ENCODE measurements at regions not wholly inside any gene's neighbourhood (a gene's known extent, or its start where the extent isn't known, plus 50 kb on each side); places are given as distances from the start of the nearest gene placed in this dataset.

DNA sequence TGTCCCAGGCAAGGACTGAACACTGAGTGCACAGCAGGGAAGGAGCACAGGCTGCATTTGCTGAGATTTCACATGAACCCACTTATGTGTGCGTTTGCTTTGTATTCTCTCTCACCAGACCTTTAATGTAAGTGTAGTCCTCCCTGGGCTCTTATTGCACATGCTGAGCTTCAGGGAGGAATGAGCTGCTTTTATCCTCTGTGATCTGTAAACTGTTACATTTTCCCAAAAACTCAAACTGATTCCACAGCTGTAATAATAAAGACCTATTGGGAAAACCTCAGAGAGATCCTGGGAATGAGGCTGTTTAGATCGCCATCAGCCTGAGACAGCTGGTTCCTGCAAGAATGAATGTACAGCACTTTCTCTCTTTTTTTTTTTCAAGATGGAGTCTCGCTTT is 53.6 kb upstream of the ADORA2B start:
- DNase-seq (ENCODE audit: low spot score) (no peak), ATAC-seq (no peak), FAIRE-seq (no peak)
- Histone ChIP-seq H3K27ac (ENCODE audit: extremely low read length, insufficient read depth, low read length) (no peak overlapping the region), H4K20me1 (ENCODE audit: insufficient read depth, low read length) (no peaks in the 10 kb centered on the region), H3K9me3 (ENCODE audit: low read length) (no peaks in the 10 kb centered on the region), H3K36me3 (replicated peaks in 1 of 2; ENCODE audit: control insufficient read depth in 1 of 2, insufficient read depth in 2 of 2, low read length in 2 of 2) (no peaks in the 10 kb centered on the region), H2AFZ (ENCODE audit: low read length) (no peak overlapping the region), H3K9ac (ENCODE audit: insufficient read depth, low read depth, low read length) (no peak overlapping the region), H3K79me2 (ENCODE audit: insufficient read depth, low read length) (no peaks in the 10 kb centered on the region), H3K4me2 (ENCODE audit: low read depth, low read length) (no peak overlapping the region), H3K27me3 (ENCODE audit: control insufficient read depth in 1 of 2, insufficient read depth in 2 of 2, low read length in 2 of 2) (no peaks in the 10 kb centered on the region; a peak in 1 of 5 replicates), H3K4me3 (replicated peaks in 1 of 3; ENCODE audit: insufficient read depth in 1 of 3, low read depth in 2 of 3, low read length in 3 of 3) (no peak overlapping the region), H3K4me1 (ENCODE audit: insufficient read depth, low read length) (peaks cover 26% of the 10 kb centered on the region)
- TF ChIP-seq ZNF496 (CRISPR knock-in tag; IDR thresholded peaks at IDR 0.05; ENCODE audit: insufficient replicate concordance), result no peak
- no peak for TF ChIP-seq PREB (CRISPR knock-in tag; IDR thresholded peaks at IDR 0.05)
- TF ChIP-seq ZNF160 (CRISPR knock-in tag; IDR thresholded peaks at IDR 0.05), result no peak
- TF ChIP-seq MED8 (CRISPR knock-in tag; IDR thresholded peaks at IDR 0.05; ENCODE audit: insufficient replicate concordance), result no peak
- no peak for TF ChIP-seq NFRKB (IDR thresholded peaks at IDR 0.05)
- no peak for TF ChIP-seq ZNF17 (CRISPR knock-in tag; IDR thresholded peaks at IDR 0.05)
- no peak for TF ChIP-seq ZNF597 (CRISPR knock-in tag; IDR thresholded peaks at IDR 0.05)
- in situ Hi-C loops (cut with HindIII; ENCODE audit: extremely low pct_ligation_motif_present, low pct_unique_long_range_greater_than_20kb) (no loop called here), intact Hi-C loops (cut with micrococcal nuclease; ENCODE audit: unreplicated experiment) (no loop called here)
- ChIA-PET CTCF (ENCODE audit: low intra/inter-chr PET ratio, low total read pairs) (no interaction called here), POLR2A (interaction anchor here (0.7 kb wide), 1 partner anchor 17 kb away, joined by 3 read pairs; no protein-coding TSS in a partner anchor)
- no TSS peak for BruUV-seq (replicated peaks)
- WGBS (ENCODE audit: low lambda C conversion rate), result 67% methylated on average over 3 of the region's 3 CpGs

DNA sequence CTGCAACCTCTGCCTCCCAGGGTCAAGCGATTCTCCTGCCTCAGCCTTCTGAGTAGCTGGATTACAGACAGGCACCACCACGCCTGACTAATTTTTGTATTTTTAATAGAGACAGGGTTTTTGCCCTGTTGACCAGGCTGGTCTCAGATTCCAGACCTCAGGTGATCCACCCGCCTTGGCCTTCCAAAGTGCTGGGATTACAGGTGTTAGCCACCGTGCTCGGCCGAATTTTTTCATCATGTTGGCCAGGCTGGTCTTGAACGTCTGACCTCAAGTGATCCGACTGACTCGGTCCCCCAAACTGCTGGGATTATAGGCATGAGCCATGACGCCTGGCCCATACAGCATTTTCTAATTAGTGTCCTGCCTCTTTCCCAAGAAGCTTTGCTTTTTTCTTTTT is 52.7 kb upstream of the ADORA2B start:
- H3K27ac ChIP-seq (ENCODE audit: extremely low read length, insufficient read depth, low read length), result no peak overlapping the region
- WGBS (ENCODE audit: low lambda C conversion rate), result 20% methylated on average over 10 of the region's 10 CpGs
- H3K4me1 ChIP-seq (ENCODE audit: insufficient read depth, low read length), result peaks cover 26% of the 10 kb centered on the region
- no peaks in the 10 kb centered on the region for H3K9me3 ChIP-seq (ENCODE audit: low read length)
- BruUV-seq (replicated peaks), result no TSS peak
- H3K9ac ChIP-seq (ENCODE audit: insufficient read depth, low read depth, low read length), result no peak overlapping the region
- H3K4me2 ChIP-seq (ENCODE audit: low read depth, low read length), result peak overlapping the region; percentile 36
- no peaks in the 10 kb centered on the region for H3K79me2 ChIP-seq (ENCODE audit: insufficient read depth, low read length)
- no peak overlapping the region for H2AFZ ChIP-seq (ENCODE audit: low read length)
- DNase-seq (ENCODE audit: low spot score), result no peak
- POLR2A ChIA-PET, result no interaction called here
- no peak for ATAC-seq
- no peak for FAIRE-seq
- no peaks in the 10 kb centered on the region for H4K20me1 ChIP-seq (ENCODE audit: insufficient read depth, low read length)
- TF ChIP-seq HBP1 (CRISPR knock-in tag; IDR thresholded peaks at IDR 0.05; ENCODE audit: low read depth) (no peak), ZBTB46 (CRISPR knock-in tag; IDR thresholded peaks at IDR 0.05; ENCODE audit: borderline replicate concordance) (no peak), XRCC5 (optimal IDR thresholded peaks at IDR 0.05; ENCODE audit: low read length) (no peak), PITX1 (CRISPR knock-in tag; IDR thresholded peaks at IDR 0.05) (no peak), FOXO1 (CRISPR knock-in tag; IDR thresholded peaks at IDR 0.05) (no peak)
- TF ChIP-seq, protein P1, sequence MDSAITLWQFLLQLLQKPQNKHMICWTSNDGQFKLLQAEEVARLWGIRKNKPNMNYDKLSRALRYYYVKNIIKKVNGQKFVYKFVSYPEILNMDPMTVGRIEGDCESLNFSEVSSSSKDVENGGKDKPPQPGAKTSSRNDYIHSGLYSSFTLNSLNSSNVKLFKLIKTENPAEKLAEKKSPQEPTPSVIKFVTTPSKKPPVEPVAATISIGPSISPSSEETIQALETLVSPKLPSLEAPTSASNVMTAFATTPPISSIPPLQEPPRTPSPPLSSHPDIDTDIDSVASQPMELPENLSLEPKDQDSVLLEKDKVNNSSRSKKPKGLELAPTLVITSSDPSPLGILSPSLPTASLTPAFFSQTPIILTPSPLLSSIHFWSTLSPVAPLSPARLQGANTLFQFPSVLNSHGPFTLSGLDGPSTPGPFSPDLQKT (CRISPR knock-in tag; IDR thresholded peaks at IDR 0.05; ENCODE audit: borderline replicate concordance), result no peak
- CTCF ChIA-PET (ENCODE audit: low intra/inter-chr PET ratio, low total read pairs), result no interaction called here
- intact Hi-C loops (cut with micrococcal nuclease; ENCODE audit: unreplicated experiment) (no loop called here), in situ Hi-C loops (cut with HindIII; ENCODE audit: extremely low pct_ligation_motif_present, low pct_unique_long_range_greater_than_20kb) (no loop called here)
- H3K27me3 ChIP-seq (ENCODE audit: control insufficient read depth in 1 of 2, insufficient read depth in 2 of 2, low read length in 2 of 2), result no peaks in the 10 kb centered on the region; a peak in 1 of 5 replicates
- no peaks in the 10 kb centered on the region for H3K36me3 ChIP-seq (replicated peaks in 1 of 2; ENCODE audit: control insufficient read depth in 1 of 2, insufficient read depth in 2 of 2, low read length in 2 of 2)
- H3K4me3 ChIP-seq (replicated peaks in 1 of 3; ENCODE audit: insufficient read depth in 1 of 3, low read depth in 2 of 3, low read length in 3 of 3), result no peak overlapping the region
